Muscle of leg (tissue), 3 donors: ENCODE measurements at regions not wholly inside any gene's neighbourhood (a gene's known extent, or its start where the extent isn't known, plus 50 kb on each side); places are given as distances from the start of the nearest gene placed in this dataset.

ENCODE experiments used
- DNase-seq: peaks from one replicate; pipeline ENCODE4 v3.0.0; 2013
- H3K27ac ChIP-seq: one replicate; pipeline ENCODE4 v1.5.1; 2013; ENCODE audit warnings: mild to moderate bottlenecking, low read length, control low read depth
- H3K27me3 ChIP-seq: one replicate; pipeline ENCODE4 v1.6.1; 2013; ENCODE audit warnings: low read length; ENCODE audit not compliant: control insufficient read depth, insufficient read depth
- H3K36me3 ChIP-seq: one replicate; pipeline ENCODE4 v1.6.1; 2013; ENCODE audit warnings: low read length; ENCODE audit not compliant: control insufficient read depth, insufficient read depth
- H3K4me1 ChIP-seq: one replicate; pipeline ENCODE4 v1.6.1; 2013; ENCODE audit warnings: low read length; ENCODE audit not compliant: control insufficient read depth, insufficient read depth
- H3K4me3 ChIP-seq: one replicate; pipeline ENCODE4 v1.5.1; 2013; ENCODE audit warnings: low read length, control low read depth
- H3K9me3 ChIP-seq: replicated peaks from 2 replicates; pipeline ENCODE4 v1.6.1; 2013; ENCODE audit warnings: low read depth, low read length; ENCODE audit not compliant: control insufficient read depth
- WGBS: methylation state at CpG from one replicate; pipeline ENCODE4 v1.1.5; 2013; ENCODE audit warnings: missing lambda C conversion rate; ENCODE audit not compliant: insufficient coverage; 5-methylcytosine and 5-hydroxymethylcytosine counted together

DNA sequence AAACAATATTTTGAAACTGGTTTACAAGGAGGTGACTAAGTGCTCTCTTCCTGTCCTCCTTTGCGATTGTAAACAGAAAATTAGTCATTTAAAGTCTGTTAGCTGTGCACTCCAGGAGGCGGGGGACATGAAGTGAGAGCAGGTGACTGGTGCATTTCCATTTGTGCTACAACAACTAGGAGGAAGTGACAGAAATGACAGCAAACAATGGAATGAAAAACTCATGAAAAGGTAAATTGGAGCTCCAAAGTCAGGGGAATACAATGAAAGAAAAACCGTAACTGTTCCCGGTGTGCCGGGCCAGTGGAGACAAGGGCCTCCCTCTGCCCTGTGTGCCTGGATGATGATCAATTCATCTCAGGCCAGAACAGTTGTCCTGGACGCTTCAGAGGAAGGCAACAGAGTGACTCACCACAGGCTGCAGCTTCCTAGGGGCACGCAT is 439.9 kb downstream of the GADD45G start:
- Histone ChIP-seq H3K9me3 (no peaks in the 10 kb centered on the region), H3K27ac (no peak overlapping the region), H3K4me1 (no peaks in the 10 kb centered on the region), H3K36me3 (no peaks in the 10 kb centered on the region), H3K4me3 (no peak overlapping the region), H3K27me3 (no peaks in the 10 kb centered on the region)
- 64% methylated on average over 6 of the region's 7 CpGs for WGBS
- no peak for DNase-seq

- Histone ChIP-seq H3K36me3 (no peaks in the 10 kb centered on the region), H3K4me3 (no peak overlapping the region), H3K4me1 (no peaks in the 10 kb centered on the region), H3K27ac (no peak overlapping the region), H3K9me3 (no peaks in the 10 kb centered on the region), H3K27me3 (no peaks in the 10 kb centered on the region)
- WGBS = 56% methylated on average over 5 of the region's 7 CpGs
- DNase-seq = no peak
Measured at GRCh38 chr9:90046317-90046861, 441.6 kb downstream of the GADD45G start.

DNA sequence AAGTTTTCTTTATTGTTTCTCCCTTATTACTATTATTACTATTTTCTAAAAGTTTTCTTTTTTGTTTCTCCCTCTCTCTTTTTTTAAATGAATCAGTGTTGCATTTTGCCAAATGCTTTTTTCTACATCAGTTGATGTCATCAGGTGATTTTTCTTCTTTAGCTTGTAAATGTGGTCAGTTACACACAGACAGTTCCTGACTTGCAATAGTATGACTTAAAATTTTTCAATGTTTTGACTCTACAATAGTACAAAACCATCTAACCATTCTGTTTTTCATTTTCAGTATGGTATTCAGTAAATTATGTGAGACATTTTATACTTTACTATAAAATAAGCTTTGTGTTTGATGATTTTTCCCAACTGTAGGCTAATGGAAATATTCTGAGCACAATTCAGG is 443.0 kb downstream of the GADD45G start:
- H3K36me3 ChIP-seq = no peaks in the 10 kb centered on the region
- H3K9me3 ChIP-seq = no peaks in the 10 kb centered on the region
- DNase-seq = no peak
- H3K4me3 ChIP-seq = no peak overlapping the region
- H3K27me3 ChIP-seq = no peaks in the 10 kb centered on the region
- H3K4me1 ChIP-seq = no peaks in the 10 kb centered on the region
- no peak overlapping the region for H3K27ac ChIP-seq

DNA sequence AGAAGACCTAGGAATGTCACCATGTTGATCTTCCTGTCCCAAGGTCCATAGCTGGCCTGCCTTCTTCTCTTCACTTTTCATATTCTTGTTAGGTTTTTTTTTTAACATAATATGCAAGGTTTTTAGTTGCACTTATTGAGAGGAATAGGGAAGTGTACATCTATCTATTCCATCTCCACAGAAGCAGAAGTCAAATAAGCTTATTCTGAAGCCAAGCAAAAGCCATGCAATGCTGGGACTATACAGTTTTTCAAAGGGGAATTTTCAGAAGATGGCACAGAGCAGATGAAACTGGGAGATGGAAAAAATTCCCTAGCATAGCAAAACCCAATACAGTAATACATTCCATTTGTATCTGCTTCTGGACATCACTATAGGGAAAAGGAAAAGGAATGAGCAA is 447.6 kb downstream of the GADD45G start:
- H3K9me3 ChIP-seq = no peaks in the 10 kb centered on the region

GRCh38 chr9:90053027-90053426 is 448.2 kb downstream of the GADD45G start:
- no peaks in the 10 kb centered on the region for H3K9me3 ChIP-seq
- DNase-seq = no peak
- H3K27me3 ChIP-seq = no peaks in the 10 kb centered on the region
- H3K36me3 ChIP-seq = no peaks in the 10 kb centered on the region
- WGBS = 71% methylated on average over 4 of the region's 5 CpGs
- no peak overlapping the region for H3K4me3 ChIP-seq
- H3K27ac ChIP-seq = no peak overlapping the region
- no peaks in the 10 kb centered on the region for H3K4me1 ChIP-seq

More for the DNA sequence above, 447.6 kb downstream of the GADD45G start:
- Histone ChIP-seq H3K27me3 (no peaks in the 10 kb centered on the region), H3K4me3 (no peak overlapping the region), H3K27ac (no peak overlapping the region), H3K36me3 (no peaks in the 10 kb centered on the region), H3K4me1 (no peaks in the 10 kb centered on the region)
- no peak for DNase-seq

- Histone ChIP-seq H3K9me3 (no peaks in the 10 kb centered on the region), H3K4me1 (no peaks in the 10 kb centered on the region), H3K27me3 (peaks cover 3% of the 10 kb centered on the region), H3K4me3 (no peak overlapping the region), H3K36me3 (no peaks in the 10 kb centered on the region), H3K27ac (no peak overlapping the region)
- no peak for DNase-seq
Measured at GRCh38 chr9:90054810-90055209, 450.0 kb downstream of the GADD45G start.

DNA sequence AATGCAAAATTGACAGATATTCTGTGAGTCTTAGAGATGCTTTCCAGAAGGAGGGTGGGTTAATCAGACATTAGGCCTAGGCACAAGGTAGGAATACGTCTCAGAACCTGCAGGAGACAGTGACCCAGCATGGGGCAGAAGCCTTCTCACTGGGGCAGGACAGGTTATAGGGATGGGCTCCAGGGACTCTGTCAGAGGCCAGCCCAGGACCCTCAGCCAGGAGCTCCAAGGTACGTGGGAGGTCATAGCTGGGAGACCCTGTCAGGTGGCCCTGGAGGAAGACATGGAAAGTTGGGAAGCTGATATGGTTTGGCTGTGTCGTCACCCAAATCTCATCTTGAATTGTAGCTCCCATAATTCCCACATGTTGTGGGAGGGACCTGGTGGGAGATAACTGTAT is 450.4 kb downstream of the GADD45G start:
- Histone ChIP-seq H3K36me3 (no peaks in the 10 kb centered on the region), H3K4me1 (no peaks in the 10 kb centered on the region), H3K27me3 (peaks cover 5% of the 10 kb centered on the region), H3K4me3 (no peak overlapping the region), H3K9me3 (no peaks in the 10 kb centered on the region), H3K27ac (no peak overlapping the region)
- DNase-seq = no peak
- WGBS = 78% methylated on average over 2 of the region's 3 CpGs

DNA sequence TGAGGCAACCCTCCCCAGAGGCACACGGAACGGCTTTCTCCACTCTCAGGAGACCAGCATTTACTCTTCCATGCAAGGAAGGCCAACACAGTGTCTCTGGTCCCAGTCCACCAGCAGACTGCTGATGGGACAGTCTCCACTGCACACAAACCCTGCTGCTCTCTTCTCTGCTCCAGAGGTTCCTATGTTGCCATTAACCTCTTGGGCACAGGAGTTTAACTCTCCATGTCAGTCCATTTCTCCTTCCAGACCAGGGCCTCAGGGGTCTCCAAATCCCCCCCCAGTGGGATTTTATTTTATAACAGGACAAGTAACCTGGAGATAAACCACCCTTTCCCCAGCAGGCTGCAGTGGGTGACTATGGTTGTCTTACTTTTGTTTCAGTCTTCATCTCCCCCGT is 452.5 kb downstream of the GADD45G start:
- Histone ChIP-seq H3K27me3 (peaks cover 6% of the 10 kb centered on the region), H3K4me3 (no peak overlapping the region), H3K27ac (no peak overlapping the region), H3K9me3 (no peaks in the 10 kb centered on the region), H3K36me3 (no peaks in the 10 kb centered on the region), H3K4me1 (no peaks in the 10 kb centered on the region)
- DNase-seq = no peak
- 84% methylated on average over 3 of the region's 3 CpGs for WGBS

DNA sequence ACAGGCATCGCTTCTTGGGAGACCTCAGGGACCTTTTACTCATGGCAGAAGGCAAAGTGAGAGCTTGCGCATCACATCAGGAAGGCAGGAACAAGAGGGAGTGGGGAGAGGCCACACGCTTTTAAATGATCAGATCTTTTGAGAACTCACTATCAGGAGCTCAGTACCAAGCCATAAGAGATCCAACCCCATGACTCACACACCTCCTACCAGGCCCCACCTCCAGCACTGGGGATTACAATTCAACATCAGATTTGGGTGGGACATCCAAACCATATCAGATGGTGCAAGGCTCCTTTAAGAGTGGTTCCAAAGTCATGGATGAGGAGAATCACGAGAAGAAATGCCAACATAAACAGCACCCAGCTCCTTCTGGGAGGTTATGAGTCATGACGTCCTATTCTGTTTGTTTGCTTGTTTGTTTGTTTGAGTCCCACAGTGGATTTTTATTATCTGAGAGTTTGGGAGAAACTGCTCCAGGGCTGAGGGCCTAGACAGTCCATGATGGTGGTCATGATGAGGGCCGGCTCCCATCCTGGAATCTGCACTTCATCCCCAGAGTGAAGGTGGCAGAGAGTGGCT is 453.5 kb downstream of the GADD45G start:
- peaks cover 6% of the 10 kb centered on the region for H3K27me3 ChIP-seq
- H3K27ac ChIP-seq = no peak overlapping the region
- H3K9me3 ChIP-seq = no peaks in the 10 kb centered on the region
- no peak for DNase-seq
- no peaks in the 10 kb centered on the region for H3K4me1 ChIP-seq
- H3K36me3 ChIP-seq = no peaks in the 10 kb centered on the region
- no peak overlapping the region for H3K4me3 ChIP-seq
- WGBS = 79% methylated on average over 3 of the region's 6 CpGs

DNA sequence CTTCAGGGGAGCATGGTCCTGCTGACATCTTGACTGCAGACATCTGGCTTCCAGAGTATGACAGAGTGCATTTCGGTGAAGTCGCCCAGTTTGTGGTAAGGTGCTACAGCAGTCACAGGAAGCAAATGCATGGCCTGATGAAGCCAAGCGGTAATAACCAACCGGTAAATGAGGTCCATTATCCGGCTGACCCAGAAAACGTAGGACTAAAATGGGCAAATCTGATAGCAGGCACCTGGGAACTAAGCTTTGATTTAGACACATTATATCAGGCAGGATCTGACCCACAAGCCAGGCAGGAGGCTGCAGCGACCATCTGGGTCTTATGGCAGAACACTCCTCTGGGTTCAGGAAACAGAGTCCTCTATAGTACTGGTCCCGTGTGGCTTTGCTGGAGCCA is 454.6 kb downstream of the GADD45G start:
- Histone ChIP-seq H3K4me1 (no peaks in the 10 kb centered on the region), H3K9me3 (no peaks in the 10 kb centered on the region), H3K27ac (no peak overlapping the region), H3K27me3 (peaks cover 6% of the 10 kb centered on the region), H3K4me3 (no peak overlapping the region), H3K36me3 (no peaks in the 10 kb centered on the region)
- 92% methylated on average over 8 of the region's 8 CpGs for WGBS
- no peak for DNase-seq

DNA sequence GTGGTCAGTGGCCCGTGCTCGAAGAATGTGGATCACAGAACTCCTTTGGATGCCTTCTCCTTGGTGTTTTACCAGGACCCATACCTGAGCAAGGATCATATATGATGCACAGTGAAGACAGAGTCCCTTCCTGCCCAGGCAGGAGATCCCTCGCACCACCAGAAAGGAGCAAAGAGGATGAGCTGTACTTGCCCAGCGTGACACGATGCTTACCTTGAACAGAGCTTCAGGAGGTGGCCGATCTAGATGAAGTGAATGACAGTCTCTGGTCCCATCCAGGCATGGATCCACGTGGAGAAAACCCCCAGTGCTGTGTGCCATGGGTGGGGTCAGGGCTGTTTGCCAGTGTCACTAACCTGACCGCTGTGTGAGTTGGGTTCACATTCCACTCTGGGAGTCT is 455.4 kb downstream of the GADD45G start:
- 83% methylated on average over 5 of the region's 8 CpGs for WGBS
- no peak overlapping the region for H3K27ac ChIP-seq
- no peaks in the 10 kb centered on the region for H3K4me1 ChIP-seq
- H3K36me3 ChIP-seq = no peaks in the 10 kb centered on the region
- DNase-seq = no peak
- no peak overlapping the region for H3K4me3 ChIP-seq
- no peaks in the 10 kb centered on the region for H3K9me3 ChIP-seq
- peaks cover 6% of the 10 kb centered on the region for H3K27me3 ChIP-seq
